Neural crest cell (in vitro differentiated cells): ENCODE measurements at regions not wholly inside any gene's neighbourhood (a gene's known extent, or its start where the extent isn't known, plus 50 kb on each side); places are given as distances from the start of the nearest gene placed in this dataset.
"Not testable (repeated sequence)": the region's sequence is repeated elsewhere in the genome, so short reads cannot be mapped to it uniquely, and the experiment has no call there.

Experiments
- DNase-seq: peaks from one replicate; pipeline ENCODE4 v3.0.0; 2021; ENCODE audit warnings: low read depth, mixed read lengths, low spot score
- H3K27ac Mint-ChIP-seq: one replicate; pipeline ENCODE4 v1.8.0; 2021; ENCODE audit warnings: mild to moderate bottlenecking, mixed read lengths; ENCODE audit not compliant: unreplicated experiment
- H3K27me3 Mint-ChIP-seq: 2 replicates; pipeline ENCODE4 v1.8.0; 2021; ENCODE audit warnings: low read depth, mild to moderate bottlenecking, mixed read lengths
- H3K36me3 Mint-ChIP-seq: 2 replicates; pipeline ENCODE4 v1.8.0; 2021; ENCODE audit warnings: low read depth, mild to moderate bottlenecking, mixed read lengths
- H3K4me1 Mint-ChIP-seq: 2 replicates; pipeline ENCODE4 v1.8.0; 2021; ENCODE audit warnings: mixed read lengths
- H3K4me3 Mint-ChIP-seq: one replicate; pipeline ENCODE4 v1.8.0; 2021; ENCODE audit warnings: mild to moderate bottlenecking, mixed read lengths
- H3K9me3 Mint-ChIP-seq: 2 replicates; pipeline ENCODE4 v1.8.0; 2021; ENCODE audit warnings: mixed read lengths
- TF ChIP-seq, protein P1 (sequence below): fragments of 200-600 bp; sonication (generic); conservative IDR thresholded peaks from 2 replicates; pipeline ENCODE4 v1.5.0; 2021; ENCODE audit warnings: antibody characterized with exemption, mild to moderate bottlenecking

DNA sequence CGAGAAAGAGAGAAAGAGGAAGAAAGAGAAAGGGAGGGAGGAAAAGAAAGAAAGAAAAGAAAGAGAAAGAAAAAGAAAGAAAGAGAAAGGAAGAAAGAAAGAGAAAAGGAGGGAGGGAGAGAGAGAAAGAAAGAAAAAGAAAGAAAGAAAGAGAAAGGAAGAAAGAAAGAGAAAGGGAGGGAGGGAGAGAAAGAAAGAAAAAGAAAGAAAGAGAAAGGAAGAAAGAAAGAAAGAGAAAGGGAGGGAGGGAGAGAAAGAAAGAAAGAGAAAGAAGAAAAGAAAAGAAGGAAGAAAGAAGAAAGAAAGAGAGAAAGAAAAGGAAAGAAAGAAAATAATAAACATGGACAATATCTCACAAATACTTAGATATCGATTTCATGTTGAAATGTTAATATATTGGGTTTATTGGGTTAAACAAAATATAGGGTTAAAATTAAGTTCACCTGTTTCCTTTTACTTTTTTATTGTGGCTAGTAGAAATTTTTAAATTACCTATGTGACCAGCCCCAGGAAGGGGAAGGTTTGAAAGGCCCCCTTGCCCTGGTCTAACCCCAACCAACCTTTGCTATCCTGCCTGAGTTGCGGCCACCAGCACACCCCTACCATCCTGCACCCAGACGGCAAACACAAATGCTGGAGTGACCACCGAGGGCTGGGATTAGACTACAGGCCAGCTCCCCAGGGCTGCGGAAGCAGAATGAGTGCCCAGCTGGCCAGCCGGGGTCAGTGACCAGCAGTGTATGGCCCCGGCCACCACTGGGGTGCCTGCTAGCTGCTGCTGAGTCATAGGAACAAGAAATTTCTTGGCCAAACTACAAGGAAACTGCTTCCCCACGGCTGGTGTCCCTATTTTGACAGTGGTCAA lies 81.0 kb upstream of the FGF3 start:
- no peak overlapping the region for H3K4me3 Mint-ChIP-seq
- TF ChIP-seq, protein P1, sequence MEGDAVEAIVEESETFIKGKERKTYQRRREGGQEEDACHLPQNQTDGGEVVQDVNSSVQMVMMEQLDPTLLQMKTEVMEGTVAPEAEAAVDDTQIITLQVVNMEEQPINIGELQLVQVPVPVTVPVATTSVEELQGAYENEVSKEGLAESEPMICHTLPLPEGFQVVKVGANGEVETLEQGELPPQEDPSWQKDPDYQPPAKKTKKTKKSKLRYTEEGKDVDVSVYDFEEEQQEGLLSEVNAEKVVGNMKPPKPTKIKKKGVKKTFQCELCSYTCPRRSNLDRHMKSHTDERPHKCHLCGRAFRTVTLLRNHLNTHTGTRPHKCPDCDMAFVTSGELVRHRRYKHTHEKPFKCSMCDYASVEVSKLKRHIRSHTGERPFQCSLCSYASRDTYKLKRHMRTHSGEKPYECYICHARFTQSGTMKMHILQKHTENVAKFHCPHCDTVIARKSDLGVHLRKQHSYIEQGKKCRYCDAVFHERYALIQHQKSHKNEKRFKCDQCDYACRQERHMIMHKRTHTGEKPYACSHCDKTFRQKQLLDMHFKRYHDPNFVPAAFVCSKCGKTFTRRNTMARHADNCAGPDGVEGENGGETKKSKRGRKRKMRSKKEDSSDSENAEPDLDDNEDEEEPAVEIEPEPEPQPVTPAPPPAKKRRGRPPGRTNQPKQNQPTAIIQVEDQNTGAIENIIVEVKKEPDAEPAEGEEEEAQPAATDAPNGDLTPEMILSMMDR: no peak
- no peak for DNase-seq
- peaks cover 20% of the 10 kb centered on the region for H3K27me3 Mint-ChIP-seq
- H3K4me1 Mint-ChIP-seq: no peaks in the 10 kb centered on the region
- H3K27ac Mint-ChIP-seq: no peak overlapping the region
- no peaks in the 10 kb centered on the region for H3K9me3 Mint-ChIP-seq
- no peaks in the 10 kb centered on the region for H3K36me3 Mint-ChIP-seq

DNA sequence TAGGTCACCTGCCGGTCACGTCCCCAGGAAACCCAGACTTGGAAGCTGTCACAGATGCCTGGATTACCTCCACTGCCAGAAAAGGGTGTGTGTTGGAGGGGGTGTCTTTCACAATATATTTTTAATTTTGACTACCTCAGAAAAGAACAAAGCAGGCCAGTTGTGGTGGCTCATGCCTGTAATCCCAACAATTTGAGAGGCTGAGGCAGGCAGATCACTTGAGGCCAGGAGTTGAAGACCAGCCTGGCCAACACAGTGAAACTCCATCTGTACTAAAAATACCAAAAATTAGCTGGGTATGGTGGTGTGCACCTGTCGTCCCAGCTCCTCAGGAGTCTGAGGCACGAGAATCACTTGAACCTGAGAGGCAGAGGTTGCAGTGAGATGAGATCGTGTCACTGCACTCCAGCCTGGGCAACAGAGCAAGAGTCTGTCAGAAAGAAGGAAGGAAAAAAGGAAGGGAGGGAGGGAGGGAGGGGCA lies 81.6 kb upstream of the FGF3 start:
- H3K4me1 Mint-ChIP-seq, DNase-seq, H3K9me3 Mint-ChIP-seq, H3K4me3 Mint-ChIP-seq, H3K36me3 Mint-ChIP-seq, H3K27ac Mint-ChIP-seq: not testable (repeated sequence)
- H3K27me3 Mint-ChIP-seq: peaks cover 20% of the 10 kb centered on the region

DNA sequence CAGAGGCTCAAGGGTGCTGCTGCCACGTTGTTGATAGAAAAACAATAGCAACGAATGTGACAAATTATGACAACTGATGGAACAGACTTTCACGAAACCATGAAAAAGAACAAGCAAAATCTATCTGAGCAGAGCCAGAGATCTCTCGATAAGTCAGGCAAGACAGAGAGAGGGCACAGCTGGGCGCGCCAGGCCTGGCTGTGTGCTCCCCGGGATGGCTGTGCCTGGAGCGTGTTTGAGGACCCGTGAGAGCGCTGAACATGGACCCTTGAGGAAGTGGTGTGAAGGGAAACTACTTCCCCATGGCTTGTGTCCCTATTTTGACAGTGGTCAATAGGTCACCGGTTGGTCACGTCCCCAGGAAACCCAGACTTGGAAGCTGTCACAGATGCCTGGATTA lies 83.1 kb upstream of the FGF3 start:
- Mint-ChIP-seq H3K27me3 (peaks cover 10% of the 10 kb centered on the region), H3K27ac (no peak overlapping the region), H3K4me1 (no peaks in the 10 kb centered on the region), H3K9me3 (no peaks in the 10 kb centered on the region), H3K4me3 (no peak overlapping the region), H3K36me3 (no peaks in the 10 kb centered on the region)
- TF ChIP-seq, protein P1: no peak
- no peak for DNase-seq

DNA sequence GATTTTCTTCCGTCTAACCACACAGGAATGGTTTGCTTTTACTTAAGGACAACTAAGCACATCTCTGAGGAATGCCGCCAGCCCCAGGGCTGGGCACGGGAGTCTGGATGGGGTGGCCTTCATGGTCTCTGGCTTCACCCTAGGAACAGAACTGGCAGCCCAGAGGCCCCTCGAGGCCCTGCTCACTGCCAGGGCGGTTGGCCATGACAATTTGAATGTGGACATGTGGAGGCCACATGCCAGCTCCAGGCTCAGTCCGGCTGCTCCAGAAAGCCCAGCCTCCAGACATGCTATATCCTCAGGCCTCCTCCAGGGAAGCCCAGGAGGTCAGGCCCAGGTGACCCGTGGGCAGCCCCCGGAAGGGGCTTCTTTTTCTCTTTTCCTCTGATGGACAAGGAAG lies 84.0 kb upstream of the FGF3 start:
- Mint-ChIP-seq H3K9me3 (no peaks in the 10 kb centered on the region), H3K4me3 (no peak overlapping the region), H3K27me3 (peaks cover 3% of the 10 kb centered on the region), H3K36me3 (no peaks in the 10 kb centered on the region), H3K4me1 (no peaks in the 10 kb centered on the region), H3K27ac (no peak overlapping the region)
- DNase-seq: no peak
- TF ChIP-seq, protein P1: no peak

DNA sequence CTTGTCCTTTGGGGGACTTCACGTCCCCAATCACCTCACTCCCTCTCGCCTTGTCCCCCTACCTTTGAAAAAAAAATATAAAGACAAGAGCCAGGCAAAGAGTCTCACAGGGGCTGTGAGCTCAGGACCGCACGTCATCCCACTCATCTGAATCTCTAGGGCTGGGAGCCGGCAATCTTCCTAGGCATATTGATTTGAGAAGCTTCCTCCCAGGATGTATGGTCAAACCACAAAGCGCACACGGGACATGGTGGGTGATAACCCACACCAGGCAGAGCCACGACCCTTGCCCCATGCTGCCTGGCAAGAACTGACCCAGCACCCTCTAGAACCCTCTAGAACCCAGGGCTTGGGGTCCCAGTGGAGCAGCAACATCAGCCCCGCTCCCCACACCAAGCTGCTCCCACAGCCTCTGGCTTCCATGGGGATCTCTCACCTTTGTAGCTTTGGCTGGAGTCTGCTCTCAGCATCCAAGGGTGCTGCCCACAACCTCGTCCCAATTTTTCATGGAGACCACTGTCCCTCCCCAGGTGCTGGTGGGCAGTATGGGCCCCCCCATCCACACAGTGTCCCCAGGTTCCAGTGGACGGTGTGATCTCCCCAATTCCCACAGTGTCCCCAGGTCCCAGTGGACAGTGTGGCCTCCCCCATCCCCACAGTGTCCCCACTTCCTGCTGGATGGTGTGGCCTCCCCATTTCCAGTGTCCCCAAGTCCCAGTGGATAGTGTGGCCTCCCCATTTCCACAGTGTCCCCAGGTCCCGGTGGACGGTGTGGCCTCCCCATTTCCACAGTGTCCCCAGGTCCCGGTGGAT lies 85.2 kb upstream of the FGF3 start:
- Mint-ChIP-seq H3K36me3 (no peaks in the 10 kb centered on the region), H3K27me3 (peaks cover 6% of the 10 kb centered on the region), H3K4me3 (no peak overlapping the region), H3K27ac (no peak overlapping the region), H3K4me1 (no peaks in the 10 kb centered on the region), H3K9me3 (no peaks in the 10 kb centered on the region)
- DNase-seq: no peak
- TF ChIP-seq, protein P1: no peak
